ENCODE measurements at regions not wholly inside any gene's neighbourhood (a gene's known extent, or its start where the extent isn't known, plus 50 kb on each side); places are given as distances from the start of the nearest gene placed in this dataset.

DNA sequence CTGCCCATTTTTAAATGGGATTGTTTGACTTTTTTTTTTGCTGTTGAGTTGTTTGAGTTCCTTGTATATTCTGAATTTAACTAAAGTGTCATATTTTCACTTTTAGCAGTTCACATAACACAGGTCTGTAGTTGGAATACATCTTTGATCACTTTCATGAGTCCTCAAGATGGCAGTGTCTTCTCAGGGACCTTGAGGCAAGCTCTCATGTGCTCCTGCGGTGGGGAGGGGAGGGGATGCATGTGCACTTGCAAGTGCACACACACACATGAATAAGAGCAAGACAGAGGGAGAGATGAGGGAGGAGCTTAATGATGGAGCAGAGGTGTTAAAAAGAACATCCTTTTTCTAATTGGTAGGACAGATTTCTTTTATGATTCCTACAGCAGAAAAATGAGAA is 291.4 kb upstream of the OR4E1 start:
- TF ChIP-seq CTCF (conservative IDR thresholded peaks at IDR 0.05) (no peak), EZH2 (IDR thresholded peaks at IDR 0.05; ENCODE audit: low read depth) (no peak)

Measured in PC-9 (cell line).